ENCODE measurements at regions not wholly inside any gene's neighbourhood (a gene's known extent, or its start where the extent isn't known, plus 50 kb on each side); places are given as distances from the start of the nearest gene placed in this dataset.

- TF ChIP-seq TAF1 (IDR thresholded peaks at IDR 0.05; ENCODE audit: low read depth, low read length), result no peak
- no peak for TF ChIP-seq POLR2A (IDR thresholded peaks at IDR 0.05; ENCODE audit: low read depth, low read length)
- no peak for TF ChIP-seq POLR2AphosphoS5 (IDR thresholded peaks at IDR 0.05; ENCODE audit: low read depth, low read length)
- TF ChIP-seq SPI1 (IDR thresholded peaks at IDR 0.05; ENCODE audit: low read depth, low read length), result no peak
These were observed 241.1 kb downstream of the SMAD2 start for GRCh38 chr18:47689371-47689770.

All from GM12891 (cell line).